Activated CD8-positive, alpha-beta T cell treated with anti-CD3 and anti-CD28 coated beads for 36 hours (primary cell): ENCODE measurements at regions not wholly inside any gene's neighbourhood (a gene's known extent, or its start where the extent isn't known, plus 50 kb on each side); places are given as distances from the start of the nearest gene placed in this dataset.

Experiments used
- ATAC-seq: fragments of 200-7000 bp; cut with Tn5 transposase; one replicate; pipeline ENCODE4 v1.10.0; 2021; ENCODE audit warnings: mild to moderate bottlenecking, moderate library complexity
- CTCF ChIA-PET: fragments of 350-600 bp; sonication (Branson Sonifier 250); formaldehyde crosslinking; loops from one replicate; lab custom pipeline; 2021; ENCODE audit warnings: antibody characterized with exemption; lab: Charles Lee
- POLR2A ChIA-PET: fragments of 350-600 bp; sonication (Branson Sonifier 250); formaldehyde crosslinking; loops from one replicate; lab custom pipeline; 2021; ENCODE audit warnings: antibody characterized with exemption; lab: Charles Lee
- DNase-seq: peaks from one replicate; pipeline ENCODE4 v3.0.0-alpha.2; 2020
- H3K27ac Mint-ChIP-seq: one replicate; pipeline ENCODE4 v1.8.0; 2021; ENCODE audit warnings: mild to moderate bottlenecking, mixed read lengths
- H3K27me3 Mint-ChIP-seq: one replicate; pipeline ENCODE4 v1.8.0; 2021; ENCODE audit warnings: mixed read lengths
- H3K36me3 Mint-ChIP-seq: one replicate; pipeline ENCODE4 v1.8.0; 2021; ENCODE audit warnings: low read depth, mixed read lengths
- H3K4me1 Mint-ChIP-seq: one replicate; pipeline ENCODE4 v1.8.0; 2021; ENCODE audit warnings: low read depth, mixed read lengths
- H3K4me3 Mint-ChIP-seq: one replicate; pipeline ENCODE4 v1.8.0; 2021; ENCODE audit warnings: mild to moderate bottlenecking, moderate library complexity, mixed read lengths
- H3K9me3 Mint-ChIP-seq: one replicate; pipeline ENCODE4 v1.8.0; 2021; ENCODE audit warnings: mixed read lengths
- CTCF ChIP-seq: fragments of 200-600 bp; IDR thresholded peaks from one replicate; pipeline ENCODE4 v1.8.0; 2022; ENCODE audit warnings: antibody characterized with exemption, mild to moderate bottlenecking
- intact Hi-C: fragments of 100-400 bp; cut with micrococcal nuclease; formaldehyde crosslinking; loops from one replicate; pipeline ENCODE4 v1.10.0; 2022

GRCh38 chr6:140644017-140644416 is 1269.6 kb upstream of the CITED2 start:
- no peaks in the 10 kb centered on the region for H3K4me1 Mint-ChIP-seq
- no peaks in the 10 kb centered on the region for H3K36me3 Mint-ChIP-seq
- no peak overlapping the region for H3K27ac Mint-ChIP-seq
- POLR2A ChIA-PET, result no interaction called here
- intact Hi-C loops, result no loop called here
- CTCF ChIA-PET, result no interaction called here
- ATAC-seq (no peak), DNase-seq (no peak)
- H3K27me3 Mint-ChIP-seq, result no peaks in the 10 kb centered on the region
- no peak for TF ChIP-seq CTCF
- peaks cover 12% of the 10 kb centered on the region for H3K9me3 Mint-ChIP-seq
- H3K4me3 Mint-ChIP-seq, result no peak overlapping the region

- TF ChIP-seq CTCF, result no peak
- no peak overlapping the region for H3K27ac Mint-ChIP-seq
- POLR2A ChIA-PET, result no interaction called here
- no peaks in the 10 kb centered on the region for H3K27me3 Mint-ChIP-seq
- ATAC-seq (no peak), DNase-seq (no peak)
- no peaks in the 10 kb centered on the region for H3K36me3 Mint-ChIP-seq
- no peak overlapping the region for H3K4me3 Mint-ChIP-seq
- intact Hi-C loops, result no loop called here
- no peaks in the 10 kb centered on the region for H3K4me1 Mint-ChIP-seq
- peaks cover 1% of the 10 kb centered on the region for H3K9me3 Mint-ChIP-seq
- CTCF ChIA-PET, result no interaction called here
These were observed 1267.0 kb upstream of the CITED2 start for GRCh38 chr6:140641412-140641811.

GRCh38 chr6:140636908-140637402 is 1262.5 kb upstream of the CITED2 start:
- Mint-ChIP-seq H3K4me1 (no peaks in the 10 kb centered on the region), H3K36me3 (no peaks in the 10 kb centered on the region), H3K27ac (no peak overlapping the region), H3K4me3 (no peak overlapping the region), H3K9me3 (no peaks in the 10 kb centered on the region), H3K27me3 (no peaks in the 10 kb centered on the region)
- ChIA-PET CTCF (no interaction called here), POLR2A (no interaction called here)
- DNase-seq, result no peak
- ATAC-seq, result no peak
- intact Hi-C loops, result no loop called here
- TF ChIP-seq CTCF, result no peak

GRCh38 chr6:140636271-140636907 is 1261.9 kb upstream of the CITED2 start:
- H3K9me3 Mint-ChIP-seq, result no peaks in the 10 kb centered on the region
- intact Hi-C loops, result no loop called here
- CTCF ChIA-PET, result no interaction called here
- POLR2A ChIA-PET, result no interaction called here
- no peak overlapping the region for H3K4me3 Mint-ChIP-seq
- TF ChIP-seq CTCF, result no peak
- no peaks in the 10 kb centered on the region for H3K36me3 Mint-ChIP-seq
- H3K27ac Mint-ChIP-seq, result no peak overlapping the region
- no peaks in the 10 kb centered on the region for H3K4me1 Mint-ChIP-seq
- ATAC-seq, result no peak
- no peak for DNase-seq
- H3K27me3 Mint-ChIP-seq, result no peaks in the 10 kb centered on the region

- intact Hi-C loops, result no loop called here
- H3K4me1 Mint-ChIP-seq, result no peaks in the 10 kb centered on the region
- DNase-seq (no peak), ATAC-seq (no peak)
- H3K9me3 Mint-ChIP-seq, result peaks cover 14% of the 10 kb centered on the region
- no peak for TF ChIP-seq CTCF
- ChIA-PET POLR2A (no interaction called here), CTCF (no interaction called here)
- no peak overlapping the region for H3K4me3 Mint-ChIP-seq
- no peaks in the 10 kb centered on the region for H3K36me3 Mint-ChIP-seq
- no peaks in the 10 kb centered on the region for H3K27me3 Mint-ChIP-seq
- H3K27ac Mint-ChIP-seq, result no peak overlapping the region
These were observed 1252.6 kb upstream of the CITED2 start for GRCh38 chr6:140627002-140627401.
